ENCODE measurements at regions not wholly inside any gene's neighbourhood (a gene's known extent, or its start where the extent isn't known, plus 50 kb on each side); places are given as distances from the start of the nearest gene placed in this dataset.

DNA sequence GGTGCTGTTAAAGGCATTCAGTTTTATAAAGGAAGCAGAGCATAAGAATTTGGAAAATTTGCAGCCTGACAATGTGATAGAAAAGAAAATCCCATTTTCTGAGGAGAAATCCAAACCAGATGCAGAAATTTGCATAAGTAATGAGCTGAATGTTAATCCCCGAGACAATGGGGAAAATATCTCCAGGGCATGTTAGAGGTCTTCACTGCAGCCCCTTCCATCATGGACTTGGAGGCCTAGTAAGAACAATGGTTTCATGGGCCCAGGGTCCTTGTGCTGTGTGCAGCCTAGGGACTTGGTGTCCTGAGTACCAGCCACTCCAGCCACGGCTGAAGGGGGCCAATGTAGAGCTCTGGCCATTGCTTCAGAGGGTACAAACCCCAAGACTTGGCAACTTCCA lies 542.7 kb upstream of the NR3C2 start:
- Histone ChIP-seq H3K9ac (no peak overlapping the region), H3F3A (replicated peaks; ENCODE audit: insufficient read depth) (no peaks in the 10 kb centered on the region), H3K27ac (ENCODE audit: low read depth in 2 of 2, low read length in 1 of 2) (no peak overlapping the region), H4K20me1 (ENCODE audit: insufficient read depth) (no peaks in the 10 kb centered on the region), H3K4me3 (ENCODE audit: low read depth in 2 of 2, low read length in 1 of 2) (no peak overlapping the region), H3K4me1 (ENCODE audit: control insufficient read depth in 1 of 2, insufficient read depth in 2 of 2, low read depth in 1 of 2, low read length in 1 of 2) (no peaks in the 10 kb centered on the region), H3K36me3 (replicated peaks in 1 of 2; ENCODE audit: control insufficient read depth in 1 of 2, insufficient read depth in 2 of 2, low read length in 1 of 2) (no peaks in the 10 kb centered on the region), H3K4me2 (no peak overlapping the region), H3K9me2 (no peaks in the 10 kb centered on the region), H3K79me2 (ENCODE audit: insufficient read depth) (no peaks in the 10 kb centered on the region), H2AFZ (ENCODE audit: low read depth) (no peak overlapping the region), H3K9me3 (no peaks in the 10 kb centered on the region), H3K27me3 (ENCODE audit: insufficient read depth) (no peaks in the 10 kb centered on the region)
- CTCF ChIA-PET, result no interaction called here
- POLR2A ChIA-PET, result no interaction called here
- no peak for DNase-seq
- TF ChIP-seq TEAD4 (IDR thresholded peaks at IDR 0.05; ENCODE audit: borderline replicate concordance, insufficient read depth) (no peak), GATA2 (CRISPR knock-in tag; IDR thresholded peaks at IDR 0.05) (no peak), GABPA (IDR thresholded peaks at IDR 0.05; ENCODE audit: low read depth) (no peak), REST (IDR thresholded peaks at IDR 0.05; ENCODE audit: low read depth, low read length) (no peak), NFIC (IDR thresholded peaks at IDR 0.05; ENCODE audit: borderline replicate concordance) (no peak), FOXM1 (IDR thresholded peaks at IDR 0.05; ENCODE audit: low read depth) (no peak), YY1 (IDR thresholded peaks at IDR 0.05; ENCODE audit: low read depth) (no peak), FOXJ3 (CRISPR knock-in tag; IDR thresholded peaks at IDR 0.05) (no peak), PBX3 (IDR thresholded peaks at IDR 0.05) (no peak), USF2 (IDR thresholded peaks at IDR 0.05; ENCODE audit: borderline replicate concordance, low read depth, low read length) (no peak), CHD2 (IDR thresholded peaks at IDR 0.05; ENCODE audit: low read length, partially characterized antibody) (no peak), RXRA (IDR thresholded peaks at IDR 0.05; ENCODE audit: borderline replicate concordance, low read depth) (no peak), POLR2AphosphoS5 (IDR thresholded peaks at IDR 0.05; ENCODE audit: low read depth, low read length) (no peak)
- 0% methylated on average over 2 of the region's 2 CpGs for WGBS (ENCODE audit: low lambda C conversion rate)

GRCh38 chr4:148982200-148982599 lies 540.0 kb upstream of the NR3C2 start:
- Histone ChIP-seq H3K9me3 (no peaks in the 10 kb centered on the region), H3K36me3 (replicated peaks in 1 of 2; ENCODE audit: control insufficient read depth in 1 of 2, insufficient read depth in 2 of 2, low read length in 1 of 2) (no peaks in the 10 kb centered on the region), H4K20me1 (ENCODE audit: insufficient read depth) (no peaks in the 10 kb centered on the region), H3K4me3 (ENCODE audit: low read depth in 2 of 2, low read length in 1 of 2) (no peak overlapping the region), H3K4me2 (no peak overlapping the region), H3F3A (replicated peaks; ENCODE audit: insufficient read depth) (no peaks in the 10 kb centered on the region), H2AFZ (ENCODE audit: low read depth) (no peak overlapping the region), H3K9ac (no peak overlapping the region), H3K27me3 (ENCODE audit: insufficient read depth) (no peaks in the 10 kb centered on the region), H3K9me2 (no peaks in the 10 kb centered on the region), H3K79me2 (ENCODE audit: insufficient read depth) (no peaks in the 10 kb centered on the region), H3K27ac (ENCODE audit: low read depth in 2 of 2, low read length in 1 of 2) (no peak overlapping the region), H3K4me1 (ENCODE audit: control insufficient read depth in 1 of 2, insufficient read depth in 2 of 2, low read depth in 1 of 2, low read length in 1 of 2) (no peaks in the 10 kb centered on the region)
- 0% methylated on average over 4 of the region's 4 CpGs for WGBS (ENCODE audit: low lambda C conversion rate)
- POLR2A ChIA-PET, result no interaction called here
- CTCF ChIA-PET, result no interaction called here
- TF ChIP-seq GABPA (IDR thresholded peaks at IDR 0.05; ENCODE audit: low read depth) (no peak), RXRA (IDR thresholded peaks at IDR 0.05; ENCODE audit: borderline replicate concordance, low read depth) (no peak), TAF1 (IDR thresholded peaks at IDR 0.05; ENCODE audit: borderline replicate concordance, low read depth, low read length) (no peak)
- DNase-seq, result no peak

Data from SK-N-SH (cell line).